ENCODE measurements at regions not wholly inside any gene's neighbourhood (a gene's known extent, or its start where the extent isn't known, plus 50 kb on each side); places are given as distances from the start of the nearest gene placed in this dataset.
"Not testable (repeated sequence)": the region's sequence is repeated elsewhere in the genome, so short reads cannot be mapped to it uniquely, and the experiment has no call there.

DNA sequence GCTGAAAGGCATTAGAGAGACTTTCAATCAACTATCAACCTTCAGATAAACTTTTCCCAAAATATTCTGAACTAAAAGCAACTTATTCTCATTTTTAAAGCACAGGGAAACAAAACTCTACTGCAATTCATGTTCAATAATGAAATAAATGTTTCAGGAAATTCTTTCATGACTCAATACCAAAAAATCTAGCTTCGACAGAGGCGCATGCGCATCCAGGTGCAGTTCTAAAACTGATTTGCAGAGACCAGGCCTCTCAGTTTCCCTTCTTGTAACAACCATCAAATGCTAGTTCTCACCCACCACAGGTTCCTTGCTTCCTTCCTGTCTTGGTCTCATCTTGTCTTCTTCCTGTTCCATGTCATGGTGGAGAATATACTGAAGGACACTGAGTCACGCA, 55.3 kb upstream of the NRBF2 start:
- ATAC-seq: no peak
- intact Hi-C loops (cut with DNase I): no loop called here
- DNase-seq (ENCODE audit: low spot score): no peak

DNA sequence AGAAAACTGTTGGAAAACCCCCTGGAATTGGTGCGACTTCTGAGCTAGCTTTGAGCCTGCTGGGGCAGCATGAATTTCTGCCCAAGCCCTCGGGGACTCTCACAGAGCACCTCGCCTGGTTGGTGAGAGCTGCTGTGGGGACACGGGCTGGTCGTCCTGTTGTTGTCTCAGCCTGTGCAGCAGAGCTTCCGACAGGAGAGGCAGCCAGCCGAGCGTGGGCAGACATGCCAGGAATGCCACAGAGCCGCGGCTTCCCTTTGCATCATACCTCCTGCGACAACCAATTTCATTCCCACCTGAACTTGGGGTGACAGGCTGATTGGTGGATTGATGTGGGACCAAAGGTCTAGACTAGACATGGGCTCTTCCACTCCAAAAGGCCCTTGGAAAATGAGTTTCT, 60.2 kb upstream of the NRBF2 start:
- intact Hi-C loops (cut with DNase I): no loop called here
- no peak for ATAC-seq
- no peak for DNase-seq (ENCODE audit: low spot score)

DNA sequence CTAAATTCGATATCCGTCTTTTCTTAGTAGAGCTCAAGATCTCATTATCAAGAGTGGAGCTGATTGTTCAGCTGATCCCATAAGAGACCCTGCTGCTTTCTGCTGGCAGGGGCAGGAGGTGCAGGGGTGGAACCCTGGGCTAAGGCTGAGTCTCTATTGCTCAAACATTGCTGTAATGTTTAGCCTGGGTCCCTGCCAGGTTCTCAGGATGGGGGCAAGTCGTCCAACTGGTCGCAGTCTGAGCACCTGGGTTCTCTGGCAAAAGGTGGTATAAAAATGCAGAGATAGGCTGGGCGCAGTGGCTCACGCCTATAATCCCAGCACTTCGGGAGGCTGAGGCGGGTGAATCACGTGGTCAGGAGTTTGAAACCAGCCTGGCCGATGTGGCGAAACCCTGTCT, 62.0 kb upstream of the NRBF2 start:
- intact Hi-C loops (cut with DNase I): no loop called here
- ATAC-seq: no peak
- no peak for DNase-seq (ENCODE audit: low spot score)

DNA sequence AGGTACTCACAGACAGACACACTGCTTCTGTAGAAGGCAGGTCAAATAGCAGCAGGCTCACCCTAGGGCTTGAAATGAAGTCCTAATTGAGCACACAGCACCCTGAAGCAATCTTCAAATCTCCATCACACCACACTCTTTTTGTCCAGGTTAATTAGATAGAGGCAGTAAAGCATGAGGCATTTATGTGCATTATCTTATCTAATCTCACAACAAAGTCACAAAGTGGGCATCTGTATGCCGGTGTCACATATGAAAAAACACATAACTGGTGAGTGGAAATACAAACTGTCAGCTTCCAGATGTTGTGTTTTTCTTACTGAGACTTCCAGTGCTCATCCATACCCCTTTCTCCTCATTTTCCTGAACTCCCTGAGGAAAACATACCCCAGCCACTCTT, 63.8 kb upstream of the NRBF2 start:
- intact Hi-C loops (cut with DNase I): no loop called here
- DNase-seq (ENCODE audit: low spot score) (no peak), ATAC-seq (no peak)

DNA sequence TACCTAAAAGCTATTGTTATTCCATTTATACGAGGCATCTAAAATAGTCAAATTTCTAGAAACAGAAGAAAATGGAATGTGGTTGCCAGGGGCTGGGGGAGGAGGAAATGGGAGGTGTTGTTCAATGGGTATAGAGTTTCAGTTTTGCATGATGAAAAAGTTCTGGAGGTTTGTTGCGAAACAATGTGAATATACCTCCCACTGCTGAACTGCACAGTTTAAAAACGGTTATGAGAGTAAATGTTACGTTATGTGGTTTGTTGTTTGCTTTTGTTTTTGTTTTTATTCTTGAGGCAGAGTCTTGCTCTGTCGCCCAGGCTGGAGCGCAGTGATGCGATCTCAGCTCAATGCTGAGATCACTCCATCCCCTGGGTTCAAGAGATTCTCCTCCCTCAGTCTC, 64.9 kb upstream of the NRBF2 start:
- no peak for DNase-seq (ENCODE audit: low spot score)
- intact Hi-C loops (cut with DNase I): no loop called here
- ATAC-seq: no peak

DNA sequence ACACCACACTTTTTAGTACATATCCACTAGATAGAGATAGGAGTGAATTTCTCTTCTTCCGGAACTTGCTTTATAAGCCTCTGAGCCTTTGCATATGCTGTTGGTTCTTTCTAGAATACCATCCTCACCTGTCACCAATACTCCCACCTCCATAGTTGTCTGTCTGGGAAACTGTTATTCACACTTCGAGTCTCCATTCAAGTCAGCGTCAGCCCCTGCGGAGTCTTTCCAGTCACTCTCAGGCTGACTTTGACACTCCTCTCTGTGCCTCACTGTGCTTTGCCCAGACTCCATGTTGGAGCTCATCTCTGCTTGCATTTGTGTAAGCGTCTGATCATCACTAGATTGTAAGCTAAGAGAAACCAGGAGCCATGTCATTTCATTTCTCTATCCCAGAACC, 66.5 kb upstream of the NRBF2 start:
- intact Hi-C loops (cut with DNase I): no loop called here

DNA sequence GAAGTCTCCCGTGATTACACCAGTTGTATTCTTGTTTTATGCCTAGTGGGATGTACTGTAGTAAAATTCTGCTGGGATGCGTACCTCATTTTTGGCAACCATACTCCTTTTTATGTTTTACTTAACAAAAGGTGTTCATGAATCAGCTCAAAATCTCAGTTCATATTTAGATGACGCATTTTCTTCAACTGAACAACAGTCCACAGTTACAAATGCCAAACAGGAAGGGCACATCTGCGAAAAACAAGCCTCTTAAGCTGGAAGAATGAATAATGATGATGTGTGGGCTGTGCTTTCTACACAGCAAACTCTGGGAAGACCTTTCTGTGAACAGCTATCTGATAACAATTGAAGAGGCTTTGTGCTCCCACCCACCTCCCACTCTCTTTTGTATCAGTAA, 68.4 kb upstream of the NRBF2 start:
- ATAC-seq: no peak
- intact Hi-C loops (cut with DNase I): no loop called here
- DNase-seq (ENCODE audit: low spot score): no peak

More for the DNA sequence above, 66.5 kb upstream of the NRBF2 start:
- no peak for ATAC-seq
- no peak for DNase-seq (ENCODE audit: low spot score)

DNA sequence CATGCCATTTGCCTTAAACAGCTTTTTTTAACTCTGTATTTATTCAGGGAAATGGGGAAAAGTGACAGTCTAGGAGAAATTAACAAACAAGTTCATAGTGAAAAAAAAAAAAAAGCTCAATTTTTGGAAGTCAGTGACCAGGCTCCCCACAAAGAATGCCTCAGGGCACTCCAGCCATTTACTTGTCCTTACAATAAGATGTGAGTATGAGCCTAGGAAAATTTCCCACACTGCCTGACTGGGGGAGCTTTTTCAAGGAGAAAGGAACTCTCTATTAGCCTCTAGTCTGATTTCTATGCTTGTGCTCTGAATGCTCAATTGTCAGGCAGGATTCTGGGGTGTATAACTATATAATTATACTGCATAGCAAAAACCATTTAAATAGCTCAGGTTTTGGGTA, 74.9 kb upstream of the NRBF2 start:
- DNase-seq (ENCODE audit: low spot score) (no peak), ATAC-seq (no peak)
- intact Hi-C loops (cut with DNase I): no loop called here

DNA sequence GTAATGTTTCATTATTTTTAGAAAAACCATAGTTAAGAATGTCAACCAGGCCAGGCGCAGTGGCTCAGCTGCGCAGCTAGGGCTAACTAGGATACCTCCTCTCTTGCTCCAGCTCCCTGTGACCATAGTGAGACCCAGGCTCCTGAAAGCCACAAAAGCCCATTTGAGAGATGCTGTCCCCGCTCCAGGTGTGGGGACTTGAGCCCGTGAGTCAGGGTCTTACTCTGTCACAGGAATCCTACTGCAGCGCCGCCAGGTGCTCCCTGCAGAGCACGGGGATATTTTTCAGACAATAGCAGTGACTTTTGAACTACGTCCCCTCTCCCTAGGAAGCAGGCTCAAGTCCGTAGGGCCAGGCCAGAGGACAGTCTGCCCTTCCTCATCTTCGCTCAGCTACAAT, 75.6 kb upstream of the NRBF2 start:
- ATAC-seq (no peak), DNase-seq (ENCODE audit: low spot score) (no peak)
- intact Hi-C loops (cut with DNase I): no loop called here

DNA sequence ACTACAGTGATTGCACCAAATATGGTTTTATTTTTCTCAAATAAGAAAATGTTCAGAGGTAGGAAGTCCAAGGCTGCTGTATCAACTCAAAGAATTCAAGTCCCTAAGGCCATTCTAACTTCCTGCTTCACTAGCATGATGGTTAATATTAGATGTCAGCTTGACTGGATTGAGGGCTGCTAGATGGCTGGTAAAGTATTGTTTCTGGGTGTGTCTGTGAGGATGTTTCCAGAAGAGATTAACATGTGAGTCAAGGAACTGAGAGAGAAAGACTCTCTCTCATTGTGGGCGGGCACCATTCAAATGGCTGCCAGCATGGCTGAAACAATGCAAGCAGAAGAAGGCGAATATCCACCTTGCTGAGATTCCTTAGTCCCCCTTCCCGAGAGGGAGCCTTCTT, 77.4 kb upstream of the NRBF2 start:
- intact Hi-C loops (cut with DNase I): no loop called here
- ATAC-seq (no peak), DNase-seq (ENCODE audit: low spot score) (no peak)

DNA sequence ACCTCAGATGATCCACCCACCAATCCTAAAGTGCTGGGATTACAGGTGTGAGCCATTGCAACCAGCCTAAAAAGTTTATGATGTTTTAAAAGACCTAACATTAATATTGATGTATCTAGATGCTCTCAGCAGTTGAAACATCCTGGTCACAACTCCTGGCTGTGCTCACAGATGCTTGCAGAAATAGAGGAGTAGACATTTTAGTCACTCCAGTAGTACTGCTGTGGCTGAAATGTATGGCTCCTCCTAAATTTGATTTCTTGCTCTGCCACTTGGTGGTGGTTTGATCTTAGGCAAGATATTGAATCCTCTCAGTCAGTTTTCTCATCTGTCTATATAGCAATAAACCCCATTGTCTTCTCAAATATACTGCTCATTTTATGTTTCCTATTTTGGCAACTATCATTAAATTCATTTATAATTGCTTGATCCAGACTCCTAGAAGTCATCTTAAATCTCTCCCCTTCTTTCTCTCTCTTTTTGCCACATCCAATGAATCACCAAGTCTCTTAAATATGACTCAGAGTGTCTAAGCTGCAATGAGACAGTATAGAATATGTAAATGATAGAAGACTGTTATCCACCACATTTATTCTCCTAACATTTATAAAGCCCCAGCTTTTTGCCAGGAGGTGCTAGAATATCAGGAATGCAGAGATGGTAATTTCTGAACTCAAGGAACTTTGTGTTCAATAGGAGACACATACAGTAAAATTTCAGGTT, 78.1 kb upstream of the NRBF2 start:
- DNase-seq (ENCODE audit: low spot score) (no peak), ATAC-seq (no peak)
- intact Hi-C loops (cut with DNase I): no loop called here

DNA sequence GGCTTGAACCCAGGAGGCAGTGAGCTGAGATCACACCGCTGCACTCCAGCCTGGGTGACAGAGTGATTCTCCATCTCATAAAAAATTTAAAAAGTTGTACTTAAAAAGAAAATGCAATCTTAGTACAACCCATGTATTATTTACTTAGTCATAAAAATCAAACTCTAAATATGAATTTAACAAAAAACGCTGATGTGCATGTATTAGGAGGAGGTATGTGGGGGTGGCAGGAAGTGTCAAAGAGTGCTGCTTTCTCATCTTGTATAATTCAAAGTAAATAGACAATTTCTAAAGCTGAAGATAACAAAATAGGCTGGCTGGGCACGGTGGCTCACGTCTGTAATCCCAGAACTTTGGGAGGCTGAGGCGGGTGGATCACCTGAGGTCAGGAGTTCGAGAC, 81.0 kb upstream of the NRBF2 start:
- DNase-seq (ENCODE audit: low spot score) (no peak), ATAC-seq (no peak)
- intact Hi-C loops (cut with DNase I): no loop called here

DNA sequence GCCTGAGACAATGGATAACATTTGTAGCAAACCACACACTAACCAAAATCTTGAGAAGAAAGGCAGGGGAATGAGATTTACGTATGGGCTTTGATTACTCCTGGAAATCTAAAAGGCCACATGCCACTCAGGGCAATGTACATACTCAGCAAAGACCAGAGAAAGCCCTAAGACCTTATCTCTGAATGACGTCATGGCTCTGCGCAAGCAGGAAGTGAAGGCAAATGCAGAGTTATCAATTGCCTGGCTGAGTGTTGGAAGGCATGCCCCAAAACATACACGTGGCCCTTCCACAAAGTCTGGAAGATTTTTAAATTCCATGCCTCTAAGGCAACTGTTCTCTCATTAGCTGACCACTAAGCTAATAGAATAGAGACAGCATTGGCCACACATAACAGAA, 90.9 kb upstream of the NRBF2 start:
- intact Hi-C loops (cut with DNase I): no loop called here
- ATAC-seq (no peak), DNase-seq (ENCODE audit: low spot score) (no peak)

DNA sequence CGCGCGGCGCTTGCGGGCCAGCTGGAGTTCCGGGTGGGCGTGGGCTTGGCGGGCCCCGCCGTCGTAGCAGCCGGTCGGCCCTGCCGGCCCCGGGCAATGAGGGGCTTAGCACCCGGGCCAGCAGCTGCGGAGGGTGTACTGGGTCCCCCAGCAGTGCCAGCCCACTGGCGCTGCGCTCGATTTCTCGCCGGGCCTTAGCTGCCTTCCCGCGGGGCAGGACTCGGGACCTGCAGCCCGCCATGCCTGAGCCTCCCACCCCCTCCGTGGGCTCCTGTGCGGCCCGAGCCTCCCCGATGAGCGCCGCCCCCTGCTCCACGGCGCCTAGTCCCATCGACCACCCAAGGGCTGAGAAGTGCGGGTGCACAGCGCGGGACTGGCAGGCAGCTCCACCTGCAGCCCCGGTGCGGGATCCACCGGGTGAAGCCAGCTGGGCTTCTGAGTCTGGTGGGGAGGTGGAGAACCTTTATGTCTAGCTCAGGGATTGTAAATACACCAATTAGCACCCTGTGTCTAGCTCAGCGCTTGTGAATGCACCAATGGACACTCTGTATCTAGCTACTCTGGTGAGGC, 99.4 kb upstream of the NRBF2 start:
- intact Hi-C loops (cut with DNase I); ATAC-seq; DNase-seq (ENCODE audit: low spot score): not testable (repeated sequence)

DNA sequence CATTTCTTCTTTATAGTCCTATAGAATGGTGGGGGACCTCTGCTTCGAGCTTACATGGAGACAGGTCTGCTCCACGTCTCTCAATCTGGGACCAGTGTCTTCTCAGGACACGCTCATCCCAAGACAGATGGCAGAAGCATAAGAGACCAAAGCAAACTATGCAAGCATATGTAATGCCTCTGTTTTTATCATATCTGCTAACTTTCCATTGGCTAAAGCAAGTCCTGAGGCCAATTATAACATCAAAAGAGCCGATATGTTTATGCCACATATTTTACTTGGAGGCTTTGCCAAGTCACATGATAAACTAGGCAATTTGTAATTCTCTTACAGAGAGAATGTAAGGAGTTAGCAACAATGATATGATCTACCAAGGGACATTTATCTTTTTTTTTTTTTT, 102.6 kb upstream of the NRBF2 start:
- ATAC-seq (no peak), DNase-seq (ENCODE audit: low spot score) (no peak)
- intact Hi-C loops (cut with DNase I): no loop called here

DNA sequence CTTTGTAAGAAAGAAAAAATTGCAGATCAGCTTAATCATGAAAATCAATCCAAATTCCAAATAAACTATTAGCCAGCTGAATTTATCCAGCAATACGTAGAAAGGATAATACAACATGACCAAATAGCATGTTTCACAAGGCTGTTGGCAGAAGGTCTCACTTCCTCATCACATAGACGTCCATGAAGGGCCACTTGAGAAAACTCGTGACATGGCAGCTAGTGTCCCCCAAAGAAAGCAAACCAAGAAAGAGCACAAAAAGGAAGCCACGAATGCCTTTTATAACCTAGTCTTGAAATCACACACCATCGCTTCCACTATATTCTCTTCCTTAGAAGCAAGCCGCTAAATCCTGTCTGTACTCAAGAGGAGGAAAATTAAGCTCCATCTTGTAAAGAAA, 105.6 kb upstream of the NRBF2 start:
- DNase-seq (ENCODE audit: low spot score) (no peak), ATAC-seq (no peak)
- intact Hi-C loops (cut with DNase I): no loop called here

DNA sequence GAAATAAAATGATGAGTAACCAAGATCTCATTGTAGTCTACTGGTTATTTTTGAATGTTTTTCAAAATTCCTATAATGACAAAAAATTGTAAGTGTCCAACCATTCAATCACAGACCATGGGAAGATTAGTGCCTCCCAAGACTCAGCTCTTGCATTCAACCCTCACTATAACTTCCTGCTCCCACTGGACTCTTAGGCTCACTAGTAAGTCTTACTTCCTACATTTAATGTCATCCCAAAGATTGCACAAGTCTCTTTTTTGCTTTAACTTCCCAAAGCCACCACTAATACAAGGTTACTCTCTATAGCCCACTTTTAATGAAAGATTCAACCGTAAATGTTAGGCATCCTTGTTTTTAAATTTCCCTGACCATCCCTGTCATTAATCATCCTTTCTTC, 111.9 kb upstream of the NRBF2 start:
- no peak for ATAC-seq
- intact Hi-C loops (cut with DNase I): no loop called here
- DNase-seq (ENCODE audit: low spot score): no peak

DNA sequence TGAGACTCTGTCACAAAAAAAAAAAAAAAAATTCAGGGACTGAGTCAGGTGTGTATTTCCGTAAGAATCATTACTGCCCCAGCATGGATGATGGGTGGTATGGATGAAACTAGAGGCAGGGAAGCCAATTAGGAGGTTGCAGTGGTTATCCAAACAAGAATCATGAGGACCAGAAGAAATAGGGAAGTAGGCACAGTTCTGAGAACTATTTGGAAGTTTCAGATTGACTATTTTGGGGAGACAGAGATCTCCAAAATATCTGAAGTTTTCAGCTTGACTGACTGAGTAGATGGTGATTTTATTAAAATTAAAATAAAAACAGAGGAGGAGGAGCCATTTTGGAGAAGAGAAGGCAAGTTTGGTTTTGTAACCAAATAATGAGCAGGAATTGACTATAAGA, 119.4 kb upstream of the NRBF2 start:
- ATAC-seq (no peak), DNase-seq (ENCODE audit: low spot score) (no peak)
- intact Hi-C loops (cut with DNase I): no loop called here

DNA sequence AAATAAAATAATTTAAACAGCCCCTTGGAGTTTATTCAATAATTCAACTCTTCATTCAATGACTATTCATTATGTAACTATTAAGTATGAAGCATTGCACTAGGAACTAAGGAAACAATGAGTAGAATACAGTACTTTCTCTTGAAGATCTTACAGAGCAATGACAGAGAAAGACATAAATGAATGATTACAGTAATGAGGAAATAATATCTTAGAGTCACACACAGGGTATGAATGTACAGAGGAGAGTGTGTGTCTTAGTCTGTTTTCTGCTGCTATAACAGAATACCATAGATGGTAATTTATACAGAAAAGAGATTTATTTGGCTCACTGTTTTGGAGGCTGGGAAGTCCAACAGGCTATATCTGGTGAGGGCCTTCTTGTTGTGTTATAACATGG, 120.5 kb upstream of the NRBF2 start:
- ATAC-seq (no peak), DNase-seq (ENCODE audit: low spot score) (no peak)
- intact Hi-C loops (cut with DNase I): no loop called here

DNA sequence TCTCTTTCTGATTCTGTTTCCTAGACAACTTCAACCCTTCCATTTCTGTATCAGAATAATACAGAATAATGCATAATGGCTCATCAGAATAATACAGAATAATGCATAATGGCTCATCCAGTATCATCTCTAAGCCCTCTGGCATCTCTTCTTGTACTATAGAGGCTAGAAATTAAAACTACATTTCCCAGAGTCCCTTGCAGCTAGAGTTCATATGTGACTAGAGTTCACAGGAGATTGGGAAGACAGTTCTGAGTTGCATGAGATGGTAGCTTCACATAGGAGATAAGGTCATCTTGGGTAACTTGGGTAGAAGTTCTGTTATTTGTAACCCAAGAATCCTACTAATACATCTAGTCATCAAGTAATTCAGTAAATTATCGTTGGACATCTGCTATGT, 122.9 kb upstream of the NRBF2 start:
- ATAC-seq (no peak), DNase-seq (ENCODE audit: low spot score) (no peak)
- intact Hi-C loops (cut with DNase I): no loop called here

DNA sequence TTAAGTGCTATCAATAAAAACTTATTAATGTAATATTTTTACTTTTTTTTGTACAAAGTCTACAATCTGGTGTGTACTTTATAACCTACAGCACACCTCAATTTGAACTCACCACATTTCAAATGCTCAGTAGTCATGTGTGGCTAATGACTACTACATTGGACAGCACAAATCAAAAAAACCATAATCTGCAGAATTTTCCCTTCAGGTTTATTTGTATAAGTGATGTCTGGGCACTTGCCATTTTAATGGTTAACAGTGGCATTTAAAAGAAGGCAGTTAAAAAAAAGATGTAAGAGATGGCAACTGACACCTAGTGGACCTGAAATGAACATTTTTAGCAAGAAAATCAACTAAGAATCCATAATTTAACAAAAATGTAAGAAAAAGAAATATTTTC, 124.6 kb upstream of the NRBF2 start:
- ATAC-seq: no peak
- intact Hi-C loops (cut with DNase I): no loop called here
- DNase-seq (ENCODE audit: low spot score): no peak
